ENCODE measurements at regions not wholly inside any gene's neighbourhood (a gene's known extent, or its start where the extent isn't known, plus 50 kb on each side); places are given as distances from the start of the nearest gene placed in this dataset.

GRCh38 chr13:33743438-33744368, 74.2 kb upstream of the RFC3 start:
- Histone ChIP-seq H3K36me3 (ENCODE audit: control insufficient read depth in 4 of 4, insufficient read depth in 3 of 4, low read depth in 1 of 4, low read length in 3 of 4) (no peaks in the 10 kb centered on the region), H3K27me3 (ENCODE audit: control insufficient read depth in 4 of 4, insufficient read depth in 4 of 4, low read length in 3 of 4) (no peaks in the 10 kb centered on the region), H3K4me1 (ENCODE audit: control insufficient read depth in 4 of 4, insufficient read depth in 4 of 4, low read length in 3 of 4) (peaks cover 0 to 4% (median 3%) of the 10 kb centered on the region in 4 donors), H3K9me3 (ENCODE audit: control insufficient read depth in 4 of 4, low read length in 3 of 4) (no peaks in the 10 kb centered on the region), H3K9ac (ENCODE audit: low read depth in 1 of 2, low read length in 2 of 2) (no peak overlapping the region), H3K27ac (ENCODE audit: low read depth in 1 of 2, low read length in 2 of 2) (no peak overlapping the region), H3K4me3 (ENCODE audit: low read depth in 1 of 3, low read length in 3 of 3) (no peak overlapping the region)
- WGBS, result 86% methylated on average over 6 of the region's 6 CpGs
- TF ChIP-seq REST (IDR thresholded peaks at IDR 0.05) (no peak), SP1 (IDR thresholded peaks at IDR 0.05) (no peak), RAD21 (IDR thresholded peaks at IDR 0.05) (no peak), EGR1 (IDR thresholded peaks at IDR 0.05; ENCODE audit: low read depth in 2 of 2) (no peak), NR2F2 (IDR thresholded peaks at IDR 0.05) (no peak), MAX (IDR thresholded peaks at IDR 0.05) (no peak), ZBTB33 (IDR thresholded peaks at IDR 0.05) (no peak), CTCF (IDR thresholded peaks at IDR 0.05; ENCODE audit: low read depth, low read length, missing input control) (no peak), JUND (IDR thresholded peaks at IDR 0.05) (no peak), GABPA (IDR thresholded peaks at IDR 0.05 in 1 of 2, conservative IDR thresholded peaks at IDR 0.05 in 1 of 2) (no peak), YY1 (IDR thresholded peaks at IDR 0.05) (no peak), FOXA2 (IDR thresholded peaks at IDR 0.05) (no peak), TAF1 (conservative IDR thresholded peaks at IDR 0.05) (no peak), HNF4A (conservative IDR thresholded peaks at IDR 0.05) (no peak), ATF3 (IDR thresholded peaks at IDR 0.05) (no peak)
- no peak for DNase-seq (ENCODE audit: low spot score)
